WTC11 (cell line): ENCODE measurements at regions not wholly inside any gene's neighbourhood (a gene's known extent, or its start where the extent isn't known, plus 50 kb on each side); places are given as distances from the start of the nearest gene placed in this dataset.

Source experiments
- ATAC-seq: fragments of 200-7000 bp; cut with Tn5 transposase; 2 replicates; pipeline ENCODE4 v1.10.0; 2021; ENCODE audit warnings: mild to moderate bottlenecking, moderate library complexity
- CTCF ChIA-PET: fragments of 300-600 bp; sonication (Branson Sonifier 250); formaldehyde crosslinking; loops from one replicate; lab custom pipeline; 2021; ENCODE audit warnings: antibody characterized with exemption; lab: Charles Lee
- POLR2A ChIA-PET: fragments of 350-600 bp; sonication (Branson Sonifier 250); formaldehyde crosslinking; loops from one replicate; lab custom pipeline; 2021; ENCODE audit warnings: antibody characterized with exemption; lab: Charles Lee
- DNase-seq: peaks from one replicate; pipeline ENCODE4 v3.0.0; 2021; ENCODE audit warnings: low spot score
- H3K27ac Mint-ChIP-seq: 2 replicates; pipeline ENCODE4 v1.8.0; 2021; ENCODE audit warnings: mixed read lengths
- H3K27me3 Mint-ChIP-seq: 2 replicates; pipeline ENCODE4 v1.8.0; 2021; ENCODE audit warnings: low read depth, mild to moderate bottlenecking, moderate library complexity, mixed read lengths
- H3K36me3 Mint-ChIP-seq: 2 replicates; pipeline ENCODE4 v1.8.0; 2021; ENCODE audit warnings: mixed read lengths
- H3K4me1 Mint-ChIP-seq: 2 replicates; pipeline ENCODE4 v1.8.0; 2022; ENCODE audit warnings: mixed read lengths
- H3K4me3 Mint-ChIP-seq: 2 replicates; pipeline ENCODE4 v1.8.0; 2021; ENCODE audit warnings: mild to moderate bottlenecking, moderate library complexity, mixed read lengths
- H3K9me3 Mint-ChIP-seq: 2 replicates; pipeline ENCODE4 v1.8.0; 2021; ENCODE audit warnings: mixed read lengths
- ATF1 ChIP-seq: sonication (generic); formaldehyde crosslinking; IDR thresholded peaks from 2 replicates; pipeline ENCODE4 v1.8.1; 2023; ENCODE audit warnings: mild to moderate bottlenecking, moderate library complexity, missing genetic modification reagents
- CBFB ChIP-seq: sonication (generic); formaldehyde crosslinking; IDR thresholded peaks from 2 replicates; pipeline ENCODE4 v1.8.1; 2022; ENCODE audit warnings: mild to moderate bottlenecking, low read depth, missing genetic modification reagents
- CREB1 ChIP-seq: sonication (generic); formaldehyde crosslinking; IDR thresholded peaks from 2 replicates; pipeline ENCODE4 v1.8.0; 2023; ENCODE audit warnings: mild to moderate bottlenecking, missing genetic modification reagents
- EMX1 ChIP-seq: fragments of 250-450 bp; sonication (Bioruptor Pico); IDR thresholded peaks from 2 replicates; pipeline ENCODE4 v1.8.0; 2021; ENCODE audit warnings: mild to moderate bottlenecking
- GRHL2 ChIP-seq: fragments of 250-450 bp; sonication (Bioruptor Pico); IDR thresholded peaks from 2 replicates; pipeline ENCODE4 v1.8.0; 2022; ENCODE audit warnings: mild to moderate bottlenecking, moderate library complexity; ENCODE audit not compliant: insufficient replicate concordance, severe bottlenecking
- GTF2I ChIP-seq: fragments of 250-450 bp; sonication (Bioruptor Pico); conservative IDR thresholded peaks from 2 replicates; pipeline ENCODE4 v1.4.0; 2021; ENCODE audit warnings: mild to moderate bottlenecking
- IRF2 ChIP-seq: sonication (generic); formaldehyde crosslinking; IDR thresholded peaks from 2 replicates; pipeline ENCODE4 v1.8.0; 2022; ENCODE audit warnings: low read depth, missing genetic modification reagents, borderline replicate concordance
- MXD4 ChIP-seq: fragments of 250-450 bp; sonication (Bioruptor Pico); IDR thresholded peaks from 2 replicates; pipeline ENCODE4 v1.8.0; 2021; ENCODE audit warnings: mild to moderate bottlenecking, moderate library complexity, borderline replicate concordance
- NFATC4 ChIP-seq: fragments of 250-450 bp; sonication (Bioruptor Pico); IDR thresholded peaks from 2 replicates; pipeline ENCODE4 v1.9.0; 2021; ENCODE audit warnings: mild to moderate bottlenecking
- NR1H2 ChIP-seq: sonication (generic); formaldehyde crosslinking; IDR thresholded peaks from 2 replicates; pipeline ENCODE4 v1.9.0; 2021; ENCODE audit warnings: mild to moderate bottlenecking, moderate library complexity, missing genetic modification reagents
- NR3C1 ChIP-seq: sonication (generic); formaldehyde crosslinking; conservative IDR thresholded peaks from 2 replicates; pipeline ENCODE4 v1.8.1; 2023; ENCODE audit warnings: low read depth, mild to moderate bottlenecking, missing genetic modification reagents
- RORB ChIP-seq: fragments of 250-450 bp; sonication (Bioruptor Pico); IDR thresholded peaks from 2 replicates; pipeline ENCODE4 v1.9.0; 2021; ENCODE audit warnings: mild to moderate bottlenecking
- SMAD3 ChIP-seq: sonication (generic); formaldehyde crosslinking; IDR thresholded peaks from 2 replicates; pipeline ENCODE4 v1.8.0; 2022; ENCODE audit warnings: missing genetic modification reagents, mild to moderate bottlenecking, borderline replicate concordance
- SMAD4 ChIP-seq: sonication (generic); formaldehyde crosslinking; IDR thresholded peaks from 2 replicates; pipeline ENCODE4 v1.8.0; 2022; ENCODE audit warnings: mild to moderate bottlenecking, missing genetic modification reagents
- TEAD1 ChIP-seq: sonication (generic); formaldehyde crosslinking; IDR thresholded peaks from 2 replicates; pipeline ENCODE4 v1.8.0; 2022; ENCODE audit warnings: mild to moderate bottlenecking, missing genetic modification reagents
- ZNF138 ChIP-seq: sonication (generic); formaldehyde crosslinking; conservative IDR thresholded peaks from 2 replicates; pipeline ENCODE4 v1.8.1; 2022; ENCODE audit warnings: mild to moderate bottlenecking, moderate library complexity, missing genetic modification reagents
- ZNF232 ChIP-seq: sonication (generic); formaldehyde crosslinking; IDR thresholded peaks from 2 replicates; pipeline ENCODE4 v1.8.0; 2022; ENCODE audit warnings: mild to moderate bottlenecking, missing genetic modification reagents
- ZNF317 ChIP-seq: sonication (generic); formaldehyde crosslinking; IDR thresholded peaks from 2 replicates; pipeline ENCODE4 v1.8.1; 2023; ENCODE audit warnings: low read depth, mild to moderate bottlenecking, moderate library complexity, missing genetic modification reagents, borderline replicate concordance
- ZNF423 ChIP-seq: fragments of 250-450 bp; sonication (Bioruptor Pico); IDR thresholded peaks from 2 replicates; pipeline ENCODE4 v2.1.2; 2022; ENCODE audit warnings: mild to moderate bottlenecking, moderate library complexity
- TF ChIP-seq, protein P1 (sequence below): sonication (generic); formaldehyde crosslinking; IDR thresholded peaks from 2 replicates; pipeline ENCODE4 v1.8.1; 2022; ENCODE audit warnings: mild to moderate bottlenecking, missing genetic modification reagents, moderate library complexity, borderline replicate concordance
- TF ChIP-seq, protein P2 (sequence below): sonication (generic); formaldehyde crosslinking; IDR thresholded peaks from 2 replicates; pipeline ENCODE4 v1.8.1; 2023; ENCODE audit warnings: mild to moderate bottlenecking, missing genetic modification reagents, moderate library complexity
- TF ChIP-seq, protein P3 (sequence below): sonication (generic); formaldehyde crosslinking; IDR thresholded peaks from 2 replicates; pipeline ENCODE4 v1.8.0; 2022; ENCODE audit warnings: mild to moderate bottlenecking, missing genetic modification reagents
- TF ChIP-seq, protein P4 (sequence below): sonication (generic); formaldehyde crosslinking; IDR thresholded peaks from 2 replicates; pipeline ENCODE4 v1.8.1; 2023; ENCODE audit warnings: mild to moderate bottlenecking, moderate library complexity, missing genetic modification reagents
- TF ChIP-seq, protein P5 (sequence below): sonication (generic); formaldehyde crosslinking; IDR thresholded peaks from 2 replicates; pipeline ENCODE4 v1.8.0; 2023; ENCODE audit warnings: mild to moderate bottlenecking, missing genetic modification reagents

DNA sequence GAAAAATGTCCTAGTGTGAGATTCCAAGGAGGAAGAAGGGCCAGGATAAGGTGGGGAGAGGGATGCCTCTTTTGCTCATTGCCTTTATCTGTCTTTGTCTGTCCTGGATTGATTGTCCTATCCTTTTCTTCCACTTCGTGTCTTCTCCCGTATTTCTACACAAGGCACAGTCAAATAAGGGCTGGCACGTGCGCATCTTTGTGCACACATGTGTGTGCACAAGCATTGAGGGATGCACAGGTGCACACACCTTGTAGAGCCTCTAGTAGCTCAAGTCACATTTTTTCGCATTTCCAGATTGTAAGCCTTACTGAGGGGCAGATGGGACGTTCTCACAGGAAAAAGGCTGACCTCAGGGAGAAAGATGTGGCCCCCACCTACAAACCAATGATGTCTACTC lies 170.2 kb upstream of the TNP1 start:
- ATAC-seq (no peak), DNase-seq (no peak)
- CTCF ChIA-PET, result no interaction called here
- Mint-ChIP-seq H3K4me3 (no peak overlapping the region), H3K9me3 (no peaks in the 10 kb centered on the region), H3K27ac (no peak overlapping the region), H3K4me1 (0 out of 2 replicates have a peak, but pooled peaks cover 3% of the 10 kb centered on the region), H3K27me3 (peaks cover 24% of the 10 kb centered on the region), H3K36me3 (no peaks in the 10 kb centered on the region)
- POLR2A ChIA-PET, result no interaction called here
- TF ChIP-seq NR1H2 (CRISPR knock-in tag) (no peak), RORB (CRISPR knock-in tag) (no peak), CREB1 (CRISPR knock-in tag) (no peak), ZNF138 (CRISPR knock-in tag) (no peak)
- TF ChIP-seq, protein P1, sequence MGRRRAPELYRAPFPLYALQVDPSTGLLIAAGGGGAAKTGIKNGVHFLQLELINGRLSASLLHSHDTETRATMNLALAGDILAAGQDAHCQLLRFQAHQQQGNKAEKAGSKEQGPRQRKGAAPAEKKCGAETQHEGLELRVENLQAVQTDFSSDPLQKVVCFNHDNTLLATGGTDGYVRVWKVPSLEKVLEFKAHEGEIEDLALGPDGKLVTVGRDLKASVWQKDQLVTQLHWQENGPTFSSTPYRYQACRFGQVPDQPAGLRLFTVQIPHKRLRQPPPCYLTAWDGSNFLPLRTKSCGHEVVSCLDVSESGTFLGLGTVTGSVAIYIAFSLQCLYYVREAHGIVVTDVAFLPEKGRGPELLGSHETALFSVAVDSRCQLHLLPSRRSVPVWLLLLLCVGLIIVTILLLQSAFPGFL (CRISPR knock-in tag), result no peak
- TF ChIP-seq, protein P2, sequence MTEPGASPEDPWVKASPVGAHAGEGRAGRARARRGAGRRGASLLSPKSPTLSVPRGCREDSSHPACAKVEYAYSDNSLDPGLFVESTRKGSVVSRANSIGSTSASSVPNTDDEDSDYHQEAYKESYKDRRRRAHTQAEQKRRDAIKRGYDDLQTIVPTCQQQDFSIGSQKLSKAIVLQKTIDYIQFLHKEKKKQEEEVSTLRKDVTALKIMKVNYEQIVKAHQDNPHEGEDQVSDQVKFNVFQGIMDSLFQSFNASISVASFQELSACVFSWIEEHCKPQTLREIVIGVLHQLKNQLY (CRISPR knock-in tag), result no peak
- TF ChIP-seq, protein P3, sequence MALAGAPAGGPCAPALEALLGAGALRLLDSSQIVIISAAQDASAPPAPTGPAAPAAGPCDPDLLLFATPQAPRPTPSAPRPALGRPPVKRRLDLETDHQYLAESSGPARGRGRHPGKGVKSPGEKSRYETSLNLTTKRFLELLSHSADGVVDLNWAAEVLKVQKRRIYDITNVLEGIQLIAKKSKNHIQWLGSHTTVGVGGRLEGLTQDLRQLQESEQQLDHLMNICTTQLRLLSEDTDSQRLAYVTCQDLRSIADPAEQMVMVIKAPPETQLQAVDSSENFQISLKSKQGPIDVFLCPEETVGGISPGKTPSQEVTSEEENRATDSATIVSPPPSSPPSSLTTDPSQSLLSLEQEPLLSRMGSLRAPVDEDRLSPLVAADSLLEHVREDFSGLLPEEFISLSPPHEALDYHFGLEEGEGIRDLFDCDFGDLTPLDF (CRISPR knock-in tag), result no peak

DNA sequence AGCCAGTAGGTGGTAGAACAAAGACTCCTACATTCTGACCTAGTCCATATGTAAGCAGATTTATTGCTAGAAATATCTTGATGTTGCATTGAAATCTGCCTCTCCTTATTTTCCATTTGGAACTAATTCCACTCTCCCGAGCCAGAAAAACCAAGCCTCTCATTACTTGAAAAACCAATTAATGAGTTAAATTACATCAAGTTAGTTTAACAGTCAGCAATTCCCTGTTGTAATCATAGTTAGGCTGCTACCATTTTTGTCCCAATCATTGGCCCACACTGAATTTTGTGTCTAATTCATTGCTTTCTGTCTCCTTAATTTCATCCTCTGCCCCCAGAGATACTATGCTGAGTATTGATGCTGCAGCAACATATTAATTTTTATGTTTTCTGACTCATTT lies 168.3 kb upstream of the TNP1 start:
- no peaks in the 10 kb centered on the region for H3K36me3 Mint-ChIP-seq
- peaks cover 8% of the 10 kb centered on the region for H3K4me1 Mint-ChIP-seq
- H3K27ac Mint-ChIP-seq, result no peak overlapping the region
- DNase-seq (no peak), ATAC-seq (no peak)
- ChIA-PET CTCF (no interaction called here), POLR2A (no interaction called here)
- H3K9me3 Mint-ChIP-seq, result peaks cover 5% of the 10 kb centered on the region
- no peak overlapping the region for H3K4me3 Mint-ChIP-seq
- TF ChIP-seq ZNF423 (no peak), TEAD1 (CRISPR knock-in tag) (no peak)
- H3K27me3 Mint-ChIP-seq, result peaks cover 24% of the 10 kb centered on the region

DNA sequence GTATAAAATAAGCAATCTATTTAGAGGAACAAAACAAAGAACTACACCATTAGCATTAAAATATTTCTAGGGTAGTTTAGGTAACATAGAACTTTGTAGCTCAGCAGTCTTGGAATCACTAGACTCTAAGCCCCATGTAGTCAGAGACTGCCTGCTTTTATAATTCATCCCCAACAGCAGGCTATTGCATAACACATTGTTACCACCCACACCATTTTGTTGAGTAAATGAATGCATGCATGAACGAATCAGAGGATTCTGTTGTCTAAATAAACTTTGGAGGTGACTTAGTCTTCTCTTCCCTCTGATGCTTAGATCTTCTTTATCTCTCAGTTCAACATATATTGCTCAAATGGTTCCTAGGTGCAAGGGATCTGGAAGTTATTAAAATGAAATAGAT lies 167.6 kb upstream of the TNP1 start:
- Mint-ChIP-seq H3K9me3 (peaks cover 5% of the 10 kb centered on the region), H3K27ac (no peak overlapping the region), H3K36me3 (no peaks in the 10 kb centered on the region), H3K27me3 (peaks cover 24% of the 10 kb centered on the region), H3K4me3 (no peak overlapping the region), H3K4me1 (peaks cover 13% of the 10 kb centered on the region)
- ATAC-seq (no peak), DNase-seq (no peak)
- CTCF ChIA-PET, result no interaction called here
- POLR2A ChIA-PET, result no interaction called here
- no peak for TF ChIP-seq SMAD4 (CRISPR knock-in tag)
- TF ChIP-seq EMX1 (CRISPR knock-in tag), result no peak
- TF ChIP-seq CBFB (CRISPR knock-in tag), result no peak
- no peak for TF ChIP-seq NFATC4 (CRISPR knock-in tag)
- TF ChIP-seq, protein P4, sequence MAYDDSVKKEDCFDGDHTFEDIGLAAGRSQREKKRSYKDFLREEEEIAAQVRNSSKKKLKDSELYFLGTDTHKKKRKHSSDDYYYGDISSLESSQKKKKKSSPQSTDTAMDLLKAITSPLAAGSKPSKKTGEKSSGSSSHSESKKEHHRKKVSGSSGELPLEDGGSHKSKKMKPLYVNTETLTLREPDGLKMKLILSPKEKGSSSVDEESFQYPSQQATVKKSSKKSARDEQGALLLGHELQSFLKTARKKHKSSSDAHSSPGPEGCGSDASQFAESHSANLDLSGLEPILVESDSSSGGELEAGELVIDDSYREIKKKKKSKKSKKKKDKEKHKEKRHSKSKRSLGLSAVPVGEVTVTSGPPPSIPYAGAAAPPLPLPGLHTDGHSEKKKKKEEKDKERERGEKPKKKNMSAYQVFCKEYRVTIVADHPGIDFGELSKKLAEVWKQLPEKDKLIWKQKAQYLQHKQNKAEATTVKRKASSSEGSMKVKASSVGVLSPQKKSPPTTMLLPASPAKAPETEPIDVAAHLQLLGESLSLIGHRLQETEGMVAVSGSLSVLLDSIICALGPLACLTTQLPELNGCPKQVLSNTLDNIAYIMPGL (CRISPR knock-in tag), result no peak
- no peak for TF ChIP-seq ZNF232
- TF ChIP-seq ATF1 (CRISPR knock-in tag), result no peak
- no peak for TF ChIP-seq GTF2I
- no peak for TF ChIP-seq NR3C1 (CRISPR knock-in tag)
- TF ChIP-seq IRF2 (CRISPR knock-in tag), result no peak
- TF ChIP-seq MXD4 (CRISPR knock-in tag), result no peak
- no peak for TF ChIP-seq ZNF317
- TF ChIP-seq SMAD3 (CRISPR knock-in tag), result no peak
- no peak for TF ChIP-seq GRHL2 (CRISPR knock-in tag)
- TF ChIP-seq, protein P5, sequence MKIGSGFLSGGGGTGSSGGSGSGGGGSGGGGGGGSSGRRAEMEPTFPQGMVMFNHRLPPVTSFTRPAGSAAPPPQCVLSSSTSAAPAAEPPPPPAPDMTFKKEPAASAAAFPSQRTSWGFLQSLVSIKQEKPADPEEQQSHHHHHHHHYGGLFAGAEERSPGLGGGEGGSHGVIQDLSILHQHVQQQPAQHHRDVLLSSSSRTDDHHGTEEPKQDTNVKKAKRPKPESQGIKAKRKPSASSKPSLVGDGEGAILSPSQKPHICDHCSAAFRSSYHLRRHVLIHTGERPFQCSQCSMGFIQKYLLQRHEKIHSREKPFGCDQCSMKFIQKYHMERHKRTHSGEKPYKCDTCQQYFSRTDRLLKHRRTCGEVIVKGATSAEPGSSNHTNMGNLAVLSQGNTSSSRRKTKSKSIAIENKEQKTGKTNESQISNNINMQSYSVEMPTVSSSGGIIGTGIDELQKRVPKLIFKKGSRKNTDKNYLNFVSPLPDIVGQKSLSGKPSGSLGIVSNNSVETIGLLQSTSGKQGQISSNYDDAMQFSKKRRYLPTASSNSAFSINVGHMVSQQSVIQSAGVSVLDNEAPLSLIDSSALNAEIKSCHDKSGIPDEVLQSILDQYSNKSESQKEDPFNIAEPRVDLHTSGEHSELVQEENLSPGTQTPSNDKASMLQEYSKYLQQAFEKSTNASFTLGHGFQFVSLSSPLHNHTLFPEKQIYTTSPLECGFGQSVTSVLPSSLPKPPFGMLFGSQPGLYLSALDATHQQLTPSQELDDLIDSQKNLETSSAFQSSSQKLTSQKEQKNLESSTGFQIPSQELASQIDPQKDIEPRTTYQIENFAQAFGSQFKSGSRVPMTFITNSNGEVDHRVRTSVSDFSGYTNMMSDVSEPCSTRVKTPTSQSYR (CRISPR knock-in tag), result no peak
